GM12874 (cell line): ENCODE measurements at regions not wholly inside any gene's neighbourhood (a gene's known extent, or its start where the extent isn't known, plus 50 kb on each side); places are given as distances from the start of the nearest gene placed in this dataset.

ENCODE experiments used
- CTCF ChIP-seq: IDR thresholded peaks from 2 replicates; pipeline ENCODE4 v1.5.1; 2011; ENCODE audit warnings: low read depth, mild to moderate bottlenecking, control low read depth, low read length, moderate library complexity; ENCODE audit not compliant: insufficient read depth

GRCh38 chr4:38302910-38303309 lies 342.7 kb downstream of the PTTG2 start:
- no peak for TF ChIP-seq CTCF

GRCh38 chr4:38306482-38307071 lies 346.4 kb downstream of the PTTG2 start:
- TF ChIP-seq CTCF, result no peak

- no peak for TF ChIP-seq CTCF
Measured at GRCh38 chr4:38308728-38309311, 348.6 kb downstream of the PTTG2 start.

GRCh38 chr4:38309471-38309870 lies 349.3 kb downstream of the PTTG2 start:
- no peak for TF ChIP-seq CTCF

GRCh38 chr4:38310446-38311043 lies 350.3 kb downstream of the PTTG2 start:
- TF ChIP-seq CTCF, result no peak

GRCh38 chr4:38311495-38312126 lies 351.4 kb downstream of the PTTG2 start:
- no peak for TF ChIP-seq CTCF

GRCh38 chr4:38313175-38313574 lies 350.8 kb upstream of the KLF3 start:
- TF ChIP-seq CTCF, result no peak
